Colonic mucosa (tissue), 4 donors: ENCODE measurements at regions not wholly inside any gene's neighbourhood (a gene's known extent, or its start where the extent isn't known, plus 50 kb on each side); places are given as distances from the start of the nearest gene placed in this dataset.

Experiments used
- DNase-seq: peaks from one replicate; pipeline ENCODE4 v3.0.0-alpha.2; 2020
- H3K27ac ChIP-seq: fragments of 200-600 bp; one replicate; pipeline ENCODE4 v1.8.0; 2021
- H3K27me3 ChIP-seq: fragments of 200-600 bp; one replicate; pipeline ENCODE4 v1.8.0; 2021
- H3K36me3 ChIP-seq: fragments of 200-600 bp; one replicate; pipeline ENCODE4 v1.8.0; 2021
- H3K4me1 ChIP-seq: fragments of 200-600 bp; one replicate; pipeline ENCODE4 v1.8.0; 2021; ENCODE audit warnings: mild to moderate bottlenecking
- H3K4me3 ChIP-seq: fragments of 200-600 bp; one replicate; pipeline ENCODE4 v1.8.0; 2021
- H3K9ac ChIP-seq, 2 donors: one replicate each; pipeline ENCODE4 v1.7.0; 2013; ENCODE audit warnings: control low read depth in 2 of 2, low read depth in 2 of 2, low read length in 2 of 2
- H3K9me3 ChIP-seq: fragments of 200-600 bp; one replicate; pipeline ENCODE4 v1.8.0; 2021
- intact Hi-C: fragments of 100-400 bp; cut with DNase I; formaldehyde crosslinking; loops from one replicate; pipeline ENCODE4 v1.14.1; 2022
- TF ChIP-seq, protein P1 (sequence below): fragments of 200-600 bp; IDR thresholded peaks from one replicate; pipeline ENCODE4 v1.8.0; 2022; ENCODE audit warnings: antibody characterized with exemption, mild to moderate bottlenecking
- donor health status: healthy.
- donor health status: DM: no; HTN: no; CAD: no.
- donor health status: DM: no; HTN: no; CAD: no.

DNA sequence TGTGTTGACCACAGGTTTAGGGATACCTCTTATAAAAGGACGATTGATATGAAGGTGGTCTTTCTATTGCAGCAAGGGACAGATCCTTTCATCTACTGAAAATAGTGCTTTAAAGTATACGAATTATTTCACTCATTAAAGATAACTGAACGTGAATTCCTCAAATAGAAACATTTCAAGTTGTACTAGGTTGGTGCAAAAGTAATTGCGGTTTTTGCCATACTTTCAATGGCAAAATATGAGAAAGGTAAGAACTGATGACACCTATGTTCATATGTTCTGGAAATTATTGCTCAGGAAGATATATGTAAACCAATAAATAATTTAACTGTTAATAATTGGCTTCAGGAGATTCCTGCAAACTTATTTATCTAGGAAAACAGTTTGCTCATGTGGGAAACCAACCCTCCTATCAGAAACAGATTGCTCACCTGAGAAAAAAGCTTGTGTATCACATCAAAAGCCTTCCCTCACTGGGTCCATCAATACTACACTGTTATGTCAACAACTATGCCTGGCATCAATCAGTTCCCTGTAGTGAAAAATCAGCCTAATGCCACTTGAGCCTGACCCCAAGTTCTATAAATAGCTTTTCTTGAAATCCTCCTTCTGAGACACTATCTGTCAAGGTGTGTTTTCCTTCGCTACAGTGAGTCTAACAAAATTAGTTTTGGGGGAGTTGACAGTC, 81.5 kb upstream of the ACSL3 start:
- no peak overlapping the region for H3K4me3 ChIP-seq
- no peaks in the 10 kb centered on the region for H3K4me1 ChIP-seq
- no peak overlapping the region for H3K27ac ChIP-seq
- H3K36me3 ChIP-seq = no peaks in the 10 kb centered on the region
- DNase-seq = no peak
- TF ChIP-seq, protein P1, sequence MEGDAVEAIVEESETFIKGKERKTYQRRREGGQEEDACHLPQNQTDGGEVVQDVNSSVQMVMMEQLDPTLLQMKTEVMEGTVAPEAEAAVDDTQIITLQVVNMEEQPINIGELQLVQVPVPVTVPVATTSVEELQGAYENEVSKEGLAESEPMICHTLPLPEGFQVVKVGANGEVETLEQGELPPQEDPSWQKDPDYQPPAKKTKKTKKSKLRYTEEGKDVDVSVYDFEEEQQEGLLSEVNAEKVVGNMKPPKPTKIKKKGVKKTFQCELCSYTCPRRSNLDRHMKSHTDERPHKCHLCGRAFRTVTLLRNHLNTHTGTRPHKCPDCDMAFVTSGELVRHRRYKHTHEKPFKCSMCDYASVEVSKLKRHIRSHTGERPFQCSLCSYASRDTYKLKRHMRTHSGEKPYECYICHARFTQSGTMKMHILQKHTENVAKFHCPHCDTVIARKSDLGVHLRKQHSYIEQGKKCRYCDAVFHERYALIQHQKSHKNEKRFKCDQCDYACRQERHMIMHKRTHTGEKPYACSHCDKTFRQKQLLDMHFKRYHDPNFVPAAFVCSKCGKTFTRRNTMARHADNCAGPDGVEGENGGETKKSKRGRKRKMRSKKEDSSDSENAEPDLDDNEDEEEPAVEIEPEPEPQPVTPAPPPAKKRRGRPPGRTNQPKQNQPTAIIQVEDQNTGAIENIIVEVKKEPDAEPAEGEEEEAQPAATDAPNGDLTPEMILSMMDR = no peak
- H3K9ac ChIP-seq = no peak overlapping the region
- intact Hi-C loops = no loop called here
- H3K9me3 ChIP-seq = no peaks in the 10 kb centered on the region
- no peaks in the 10 kb centered on the region for H3K27me3 ChIP-seq

DNA sequence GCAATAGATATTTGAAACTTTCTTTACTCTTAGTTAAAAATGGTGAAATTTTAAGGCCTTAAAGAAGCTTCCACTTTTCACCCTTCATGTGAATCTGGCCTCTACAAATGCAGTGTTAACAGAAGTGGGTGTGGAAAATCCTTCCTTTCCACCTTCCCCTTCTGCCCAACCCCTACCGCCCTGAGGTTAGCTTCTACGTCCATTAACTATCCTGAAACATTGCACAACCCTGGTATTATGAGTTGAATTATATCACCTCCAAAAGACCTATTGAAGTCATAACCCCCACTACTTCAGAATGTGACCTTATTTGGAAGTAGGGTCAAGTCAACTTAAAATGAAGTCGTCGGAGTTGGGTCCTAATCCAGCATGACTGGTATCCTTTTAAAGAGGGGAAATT, 80.8 kb upstream of the ACSL3 start:
- no peaks in the 10 kb centered on the region for H3K36me3 ChIP-seq
- H3K9ac ChIP-seq = no peak overlapping the region
- H3K4me3 ChIP-seq = no peak overlapping the region
- TF ChIP-seq, protein P1 = no peak
- intact Hi-C loops = no loop called here
- H3K27me3 ChIP-seq = no peaks in the 10 kb centered on the region
- no peaks in the 10 kb centered on the region for H3K9me3 ChIP-seq
- no peak overlapping the region for H3K27ac ChIP-seq
- no peaks in the 10 kb centered on the region for H3K4me1 ChIP-seq
- no peak for DNase-seq

DNA sequence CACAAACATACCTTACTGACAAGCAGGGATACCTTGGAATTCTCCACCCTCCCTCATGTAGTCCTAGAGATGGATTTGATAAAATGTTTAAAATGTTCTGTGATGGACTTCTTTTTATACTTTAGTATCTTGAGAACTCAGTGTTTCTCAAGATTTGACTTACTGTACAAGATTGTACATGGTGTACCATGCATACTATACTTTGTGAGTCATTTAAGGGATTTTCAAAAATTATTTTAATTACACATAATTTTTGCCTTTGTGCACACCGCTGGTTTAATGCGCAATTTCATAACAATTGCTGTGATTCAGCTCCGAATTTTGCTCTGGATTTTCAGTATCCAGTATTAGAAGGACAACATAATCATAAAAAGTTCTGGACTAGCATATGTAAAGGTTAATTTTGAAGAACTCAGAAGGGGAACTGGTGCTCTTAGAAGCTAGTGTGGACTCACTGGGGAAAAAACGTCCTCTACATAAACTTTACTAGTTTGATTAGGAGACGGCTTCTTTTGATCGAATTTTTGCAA, 78.6 kb upstream of the ACSL3 start:
- Histone ChIP-seq H3K4me1 (no peaks in the 10 kb centered on the region), H3K4me3 (no peak overlapping the region), H3K9ac (no peak overlapping the region), H3K27me3 (no peaks in the 10 kb centered on the region), H3K36me3 (no peaks in the 10 kb centered on the region), H3K27ac (no peak overlapping the region), H3K9me3 (no peaks in the 10 kb centered on the region)
- intact Hi-C loops = no loop called here
- TF ChIP-seq, protein P1 = no peak
- no peak for DNase-seq

DNA sequence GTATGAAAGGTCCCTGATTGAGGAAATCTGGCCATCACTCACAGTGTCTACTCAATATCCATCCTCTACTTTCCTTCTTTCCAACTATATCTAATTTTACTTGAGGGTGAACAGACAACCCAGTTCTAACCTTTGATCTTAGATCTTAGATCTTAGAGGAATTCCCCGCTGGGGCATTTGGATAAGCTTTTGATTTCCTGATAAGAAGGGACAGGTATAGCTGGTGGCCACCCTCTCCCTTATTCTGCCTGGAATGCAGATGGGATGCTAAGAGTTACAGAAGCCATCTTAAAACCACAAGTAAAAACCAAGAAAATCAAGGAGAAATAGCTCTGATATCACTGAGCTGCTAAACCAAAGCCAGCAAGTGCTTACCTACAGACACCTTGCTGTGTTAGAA, 77.2 kb upstream of the ACSL3 start:
- TF ChIP-seq, protein P1 = no peak
- intact Hi-C loops = no loop called here
- Histone ChIP-seq H3K4me3 (no peak overlapping the region), H3K4me1 (no peaks in the 10 kb centered on the region), H3K36me3 (no peaks in the 10 kb centered on the region), H3K27ac (no peak overlapping the region), H3K9me3 (no peaks in the 10 kb centered on the region), H3K27me3 (no peaks in the 10 kb centered on the region), H3K9ac (no peak overlapping the region)
- DNase-seq = no peak

DNA sequence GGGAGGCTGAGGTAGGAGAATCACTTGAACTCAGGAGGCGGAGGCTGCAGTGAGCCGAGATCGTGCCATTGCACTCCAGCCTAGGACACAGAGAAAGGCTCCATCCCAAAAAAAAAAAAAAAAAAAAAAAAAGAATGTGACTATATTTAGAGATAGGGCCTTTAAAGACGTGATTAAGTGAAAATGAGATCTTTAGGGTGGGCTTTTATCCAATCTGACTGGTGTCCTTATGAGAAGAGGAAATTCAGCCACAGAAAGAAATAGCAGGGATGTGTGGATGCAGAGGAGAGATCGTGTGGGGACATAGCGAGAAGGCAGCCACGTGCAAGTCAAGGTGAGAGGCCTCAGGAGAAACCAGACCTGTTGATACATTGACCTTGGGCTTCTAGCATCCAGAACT, 69.9 kb upstream of the ACSL3 start:
- H3K9ac ChIP-seq = no peak overlapping the region
- H3K27ac ChIP-seq = no peak overlapping the region
- H3K4me1 ChIP-seq = no peaks in the 10 kb centered on the region
- no peak overlapping the region for H3K4me3 ChIP-seq
- intact Hi-C loops = loop anchor here (10.0 kb wide), 1 partner anchor 114 kb away; no protein-coding TSS in a partner anchor
- H3K9me3 ChIP-seq = no peaks in the 10 kb centered on the region
- H3K27me3 ChIP-seq = no peaks in the 10 kb centered on the region
- no peak for DNase-seq
- no peaks in the 10 kb centered on the region for H3K36me3 ChIP-seq
- TF ChIP-seq, protein P1 = no peak
